Muscle of leg (tissue), 3 donors: ENCODE measurements at regions not wholly inside any gene's neighbourhood (a gene's known extent, or its start where the extent isn't known, plus 50 kb on each side); places are given as distances from the start of the nearest gene placed in this dataset.
"Not testable (repeated sequence)": the region's sequence is repeated elsewhere in the genome, so short reads cannot be mapped to it uniquely, and the experiment has no call there.

ENCODE experiments used
- DNase-seq: peaks from one replicate; pipeline ENCODE4 v3.0.0; 2013
- H3K27ac ChIP-seq: one replicate; pipeline ENCODE4 v1.5.1; 2013; ENCODE audit warnings: mild to moderate bottlenecking, low read length, control low read depth
- H3K27me3 ChIP-seq: one replicate; pipeline ENCODE4 v1.6.1; 2013; ENCODE audit warnings: low read length; ENCODE audit not compliant: control insufficient read depth, insufficient read depth
- H3K36me3 ChIP-seq: one replicate; pipeline ENCODE4 v1.6.1; 2013; ENCODE audit warnings: low read length; ENCODE audit not compliant: control insufficient read depth, insufficient read depth
- H3K4me1 ChIP-seq: one replicate; pipeline ENCODE4 v1.6.1; 2013; ENCODE audit warnings: low read length; ENCODE audit not compliant: control insufficient read depth, insufficient read depth
- H3K4me3 ChIP-seq: one replicate; pipeline ENCODE4 v1.5.1; 2013; ENCODE audit warnings: low read length, control low read depth
- H3K9me3 ChIP-seq: replicated peaks from 2 replicates; pipeline ENCODE4 v1.6.1; 2013; ENCODE audit warnings: low read depth, low read length; ENCODE audit not compliant: control insufficient read depth
- WGBS: methylation state at CpG from one replicate; pipeline ENCODE4 v1.1.5; 2013; ENCODE audit warnings: missing lambda C conversion rate; ENCODE audit not compliant: insufficient coverage; 5-methylcytosine and 5-hydroxymethylcytosine counted together

GRCh38 chr9:18061332-18061731 is 412.6 kb upstream of the ADAMTSL1 start:
- no peak for DNase-seq
- Histone ChIP-seq H3K4me3 (no peak overlapping the region), H3K9me3 (no peaks in the 10 kb centered on the region), H3K27ac (no peak overlapping the region), H3K4me1 (peaks cover 5% of the 10 kb centered on the region), H3K27me3 (no peaks in the 10 kb centered on the region), H3K36me3 (no peaks in the 10 kb centered on the region)

GRCh38 chr9:18061856-18062255 is 412.1 kb upstream of the ADAMTSL1 start:
- Histone ChIP-seq H3K4me3 (no peak overlapping the region), H3K27me3 (no peaks in the 10 kb centered on the region), H3K36me3 (no peaks in the 10 kb centered on the region), H3K4me1 (peaks cover 5% of the 10 kb centered on the region), H3K9me3 (no peaks in the 10 kb centered on the region), H3K27ac (no peak overlapping the region)
- WGBS, result no CpG with 5 or more reads among the region's 2 CpGs
- DNase-seq, result peak; percentile 29

- DNase-seq, result peak; percentile 87
- no peaks in the 10 kb centered on the region for H3K27me3 ChIP-seq
- H3K36me3 ChIP-seq, result no peaks in the 10 kb centered on the region
- peaks cover 5% of the 10 kb centered on the region for H3K4me1 ChIP-seq
- H3K9me3 ChIP-seq, result no peaks in the 10 kb centered on the region
- H3K4me3 ChIP-seq, result no peak overlapping the region
- H3K27ac ChIP-seq, result peak overlapping the region; percentile 29
- WGBS, result 20% methylated on average over 4 of the region's 6 CpGs
Measured at GRCh38 chr9:18063856-18064390, 410.0 kb upstream of the ADAMTSL1 start.

- H3K4me1 ChIP-seq, H3K27me3 ChIP-seq, H3K36me3 ChIP-seq, DNase-seq, H3K4me3 ChIP-seq, H3K27ac ChIP-seq, H3K9me3 ChIP-seq: not testable (repeated sequence)
- WGBS, result no CpG with 5 or more reads among the region's 2 CpGs
Measured at GRCh38 chr9:18066608-18067007, 407.3 kb upstream of the ADAMTSL1 start.

- DNase-seq, result peak; percentile 62
- Histone ChIP-seq H3K4me3 (no peak overlapping the region), H3K9me3 (no peaks in the 10 kb centered on the region), H3K27me3 (no peaks in the 10 kb centered on the region), H3K27ac (no peak overlapping the region), H3K4me1 (peaks cover 5% of the 10 kb centered on the region), H3K36me3 (no peaks in the 10 kb centered on the region)
- 25% methylated on average over 4 of the region's 6 CpGs for WGBS
Measured at GRCh38 chr9:18067548-18068120, 406.3 kb upstream of the ADAMTSL1 start.

- peaks cover under 1% of the 10 kb centered on the region for H3K4me1 ChIP-seq
- no peaks in the 10 kb centered on the region for H3K9me3 ChIP-seq
- DNase-seq, result no peak
- WGBS, result no CpG with 5 or more reads among the region's 3 CpGs
- no peaks in the 10 kb centered on the region for H3K36me3 ChIP-seq
- no peak overlapping the region for H3K27ac ChIP-seq
- H3K27me3 ChIP-seq, result no peaks in the 10 kb centered on the region
- H3K4me3 ChIP-seq, result no peak overlapping the region
Measured at GRCh38 chr9:18068900-18069299, 405.1 kb upstream of the ADAMTSL1 start.

- H3K27me3 ChIP-seq, result no peaks in the 10 kb centered on the region
- H3K36me3 ChIP-seq, result no peaks in the 10 kb centered on the region
- no peak overlapping the region for H3K4me3 ChIP-seq
- peak; percentile 40 for DNase-seq
- peaks cover 2% of the 10 kb centered on the region for H3K4me1 ChIP-seq
- H3K27ac ChIP-seq, result no peak overlapping the region
- H3K9me3 ChIP-seq, result no peaks in the 10 kb centered on the region
- 67% methylated on average over 4 of the region's 6 CpGs for WGBS
Measured at GRCh38 chr9:18071651-18072060, 402.3 kb upstream of the ADAMTSL1 start.

- no peaks in the 10 kb centered on the region for H3K36me3 ChIP-seq
- no peaks in the 10 kb centered on the region for H3K27me3 ChIP-seq
- H3K9me3 ChIP-seq, result no peaks in the 10 kb centered on the region
- H3K27ac ChIP-seq, result no peak overlapping the region
- peaks cover 2% of the 10 kb centered on the region for H3K4me1 ChIP-seq
- 93% methylated on average over 2 of the region's 4 CpGs for WGBS
- no peak overlapping the region for H3K4me3 ChIP-seq
- no peak for DNase-seq
Measured at GRCh38 chr9:18073002-18073401, 401.0 kb upstream of the ADAMTSL1 start.

- Histone ChIP-seq H3K4me3 (no peak overlapping the region), H3K9me3 (no peaks in the 10 kb centered on the region), H3K36me3 (no peaks in the 10 kb centered on the region), H3K4me1 (peaks cover 2% of the 10 kb centered on the region), H3K27ac (no peak overlapping the region), H3K27me3 (no peaks in the 10 kb centered on the region)
- WGBS, result 83% methylated on average over 1 of the region's 3 CpGs
- DNase-seq, result no peak
Measured at GRCh38 chr9:18074041-18074440, 399.9 kb upstream of the ADAMTSL1 start.

- no peak overlapping the region for H3K4me3 ChIP-seq
- no peaks in the 10 kb centered on the region for H3K27me3 ChIP-seq
- H3K9me3 ChIP-seq, result no peaks in the 10 kb centered on the region
- no peak overlapping the region for H3K27ac ChIP-seq
- H3K36me3 ChIP-seq, result no peaks in the 10 kb centered on the region
- 20% methylated on average over 1 of the region's 3 CpGs for WGBS
- DNase-seq, result peak; percentile 74
- H3K4me1 ChIP-seq, result peaks cover 2% of the 10 kb centered on the region
Measured at GRCh38 chr9:18075253-18075952, 398.6 kb upstream of the ADAMTSL1 start.
